ENCODE measurements at regions not wholly inside any gene's neighbourhood (a gene's known extent, or its start where the extent isn't known, plus 50 kb on each side); places are given as distances from the start of the nearest gene placed in this dataset.

DNA sequence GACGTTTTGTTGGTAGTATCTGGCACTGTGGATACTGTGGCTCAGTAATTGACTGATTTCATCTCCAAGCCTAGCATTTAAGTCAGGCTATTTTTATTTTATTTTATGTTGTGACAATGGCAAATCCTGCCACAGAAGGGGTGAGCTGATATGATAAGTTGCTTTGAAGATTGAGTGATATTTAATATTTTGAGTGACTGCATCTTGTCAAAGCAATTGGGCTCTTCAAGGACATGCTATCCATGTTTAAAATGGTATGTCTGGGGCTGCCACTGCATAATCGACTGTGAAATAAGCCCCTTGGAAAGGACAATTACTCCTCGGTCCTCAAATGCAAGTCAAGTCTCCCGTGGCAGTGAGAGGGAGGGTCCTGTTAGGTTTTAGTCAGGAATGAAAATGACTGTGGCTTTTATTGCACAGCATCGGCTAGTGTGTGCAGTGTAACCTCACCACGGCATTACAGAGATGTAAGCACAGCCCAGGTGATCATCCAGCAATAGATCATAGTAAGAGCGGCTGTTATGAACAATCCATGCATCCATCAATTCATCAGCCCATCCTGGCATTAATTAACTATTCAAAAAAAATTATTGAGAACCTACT lies 178.2 kb downstream of the GBA3 start:
- TF ChIP-seq, protein P1, sequence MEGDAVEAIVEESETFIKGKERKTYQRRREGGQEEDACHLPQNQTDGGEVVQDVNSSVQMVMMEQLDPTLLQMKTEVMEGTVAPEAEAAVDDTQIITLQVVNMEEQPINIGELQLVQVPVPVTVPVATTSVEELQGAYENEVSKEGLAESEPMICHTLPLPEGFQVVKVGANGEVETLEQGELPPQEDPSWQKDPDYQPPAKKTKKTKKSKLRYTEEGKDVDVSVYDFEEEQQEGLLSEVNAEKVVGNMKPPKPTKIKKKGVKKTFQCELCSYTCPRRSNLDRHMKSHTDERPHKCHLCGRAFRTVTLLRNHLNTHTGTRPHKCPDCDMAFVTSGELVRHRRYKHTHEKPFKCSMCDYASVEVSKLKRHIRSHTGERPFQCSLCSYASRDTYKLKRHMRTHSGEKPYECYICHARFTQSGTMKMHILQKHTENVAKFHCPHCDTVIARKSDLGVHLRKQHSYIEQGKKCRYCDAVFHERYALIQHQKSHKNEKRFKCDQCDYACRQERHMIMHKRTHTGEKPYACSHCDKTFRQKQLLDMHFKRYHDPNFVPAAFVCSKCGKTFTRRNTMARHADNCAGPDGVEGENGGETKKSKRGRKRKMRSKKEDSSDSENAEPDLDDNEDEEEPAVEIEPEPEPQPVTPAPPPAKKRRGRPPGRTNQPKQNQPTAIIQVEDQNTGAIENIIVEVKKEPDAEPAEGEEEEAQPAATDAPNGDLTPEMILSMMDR (conservative IDR thresholded peaks at IDR 0.05; ENCODE audit: low read length): no peak
- no peak for TF ChIP-seq EZH2phosphoT487 (IDR thresholded peaks at IDR 0.05; ENCODE audit: borderline replicate concordance)
